Hematopoietic multipotent progenitor cell treated with erythropoietin and hydrocortisone succinate and interleukin-3 and kit ligand, for 17 days (in vitro differentiated cells): ENCODE measurements at regions not wholly inside any gene's neighbourhood (a gene's known extent, or its start where the extent isn't known, plus 50 kb on each side); places are given as distances from the start of the nearest gene placed in this dataset.

ENCODE experiments used
- DNase-seq: peaks from one replicate; pipeline ENCODE4 v3.0.0-alpha.2; 2015; ENCODE audit warnings: low spot score

- DNase-seq = no peak
These were observed 503.8 kb downstream of the NXPH1 start for GRCh38 chr7:8937204-8937603.

DNA sequence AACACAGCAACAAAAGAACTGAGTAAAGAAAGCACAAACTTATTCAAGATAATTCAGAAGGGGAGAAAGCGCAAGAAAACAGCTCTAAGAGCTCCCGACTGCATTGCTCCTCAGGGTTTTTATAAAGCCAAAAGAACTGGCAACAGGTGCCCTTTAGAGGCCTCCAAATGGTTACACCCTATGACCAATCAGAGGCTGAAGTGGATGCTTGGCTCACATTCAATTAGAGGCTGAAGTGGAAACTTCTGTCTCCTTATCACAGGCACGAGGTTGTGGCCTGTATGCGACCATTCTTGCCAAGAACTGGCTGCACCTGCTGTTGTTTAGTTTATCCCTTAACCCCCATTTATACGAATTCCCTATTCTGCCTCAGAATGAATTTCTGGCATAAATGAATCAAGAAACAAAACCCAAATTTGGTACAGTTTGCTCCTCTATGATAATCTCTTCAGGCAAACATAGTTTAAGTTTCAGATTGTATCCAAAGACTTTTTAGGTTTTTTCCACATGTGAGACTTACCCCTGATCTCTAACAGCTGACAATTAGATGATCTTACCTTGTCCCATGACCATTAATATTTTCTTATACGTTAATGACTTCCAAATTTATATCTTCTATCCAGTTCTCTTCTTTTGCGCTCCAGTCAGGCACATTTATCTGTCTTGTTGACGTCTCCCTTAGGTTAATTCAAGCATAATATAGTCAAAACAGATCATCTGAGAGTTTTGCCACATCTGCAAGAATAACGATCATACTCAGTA is 504.8 kb downstream of the NXPH1 start:
- no peak for DNase-seq

DNA sequence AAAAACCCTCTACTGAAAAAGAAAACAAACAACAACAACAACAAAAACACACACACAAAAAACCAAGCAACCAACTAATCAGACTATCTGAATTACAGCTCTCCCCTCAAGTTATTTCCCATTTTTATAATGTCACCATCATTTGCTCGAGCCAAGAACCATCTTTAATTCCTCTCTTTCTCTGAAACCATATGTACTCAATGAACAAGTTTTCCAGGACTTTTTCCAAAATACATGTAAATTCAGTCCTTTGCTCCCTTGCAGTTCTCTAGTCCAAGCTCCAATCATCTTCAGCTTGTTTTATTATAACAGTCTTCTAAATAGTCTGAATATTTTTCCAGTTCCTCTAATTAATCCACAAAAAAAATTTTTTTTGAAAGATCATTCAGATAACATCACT is 506.0 kb downstream of the NXPH1 start:
- DNase-seq = no peak

- DNase-seq = no peak
These were observed 530.3 kb downstream of the NXPH1 start for GRCh38 chr7:8963722-8964121.

DNA sequence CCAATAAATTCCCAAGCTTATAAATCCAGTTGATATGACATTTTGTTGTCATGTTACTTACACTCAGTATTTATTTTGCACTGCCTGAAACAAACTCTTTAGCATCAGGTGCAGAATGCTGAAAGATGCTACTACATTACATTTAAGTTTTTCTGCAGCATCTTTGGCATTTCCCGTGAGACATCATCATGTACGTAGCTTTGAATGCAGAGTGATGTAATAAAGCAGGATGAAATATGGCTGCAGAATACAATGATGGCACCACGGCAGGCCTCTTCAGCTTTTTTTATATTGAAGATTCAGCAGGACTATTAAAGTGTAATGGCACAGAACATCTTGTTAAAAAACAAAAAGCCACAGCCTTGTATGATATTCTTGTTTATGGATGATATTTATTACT is 531.8 kb downstream of the NXPH1 start:
- DNase-seq = no peak

DNA sequence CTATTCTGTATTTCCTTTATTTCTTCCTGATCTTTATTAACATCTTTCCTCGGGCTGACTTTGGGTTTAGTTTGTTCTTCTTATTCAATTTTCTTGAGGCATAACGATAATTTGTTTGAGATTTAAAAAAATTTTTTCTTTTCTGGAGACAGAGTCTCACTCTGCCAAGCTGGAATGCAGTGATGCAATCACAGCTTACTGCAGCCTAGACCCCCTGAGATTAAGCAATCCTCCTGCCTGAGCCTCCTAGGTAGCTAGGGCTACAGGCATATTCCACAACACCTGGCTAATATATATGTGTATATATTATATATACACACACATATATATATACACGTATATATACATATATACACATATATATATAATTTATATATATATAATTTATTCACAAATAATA is 540.2 kb downstream of the NXPH1 start:
- DNase-seq = no peak

DNA sequence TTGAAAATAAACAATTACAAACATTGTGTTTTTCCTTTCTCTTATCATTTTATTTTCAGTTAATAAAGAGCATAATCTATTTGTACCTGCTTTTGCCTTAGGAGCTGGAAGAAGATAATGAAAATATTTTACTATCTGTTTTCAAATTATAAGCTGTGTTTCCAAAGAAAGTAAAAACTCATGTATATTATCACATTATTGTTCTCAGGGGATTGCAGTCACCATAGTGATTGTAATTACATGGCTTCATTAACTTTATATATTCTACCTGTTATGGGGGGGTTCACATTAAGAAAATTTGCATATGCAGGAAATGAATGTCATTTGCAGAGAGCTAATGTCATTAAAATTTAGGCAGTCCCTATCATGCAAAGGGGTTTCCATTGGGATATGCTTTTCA is 542.3 kb downstream of the NXPH1 start:
- no peak for DNase-seq

DNA sequence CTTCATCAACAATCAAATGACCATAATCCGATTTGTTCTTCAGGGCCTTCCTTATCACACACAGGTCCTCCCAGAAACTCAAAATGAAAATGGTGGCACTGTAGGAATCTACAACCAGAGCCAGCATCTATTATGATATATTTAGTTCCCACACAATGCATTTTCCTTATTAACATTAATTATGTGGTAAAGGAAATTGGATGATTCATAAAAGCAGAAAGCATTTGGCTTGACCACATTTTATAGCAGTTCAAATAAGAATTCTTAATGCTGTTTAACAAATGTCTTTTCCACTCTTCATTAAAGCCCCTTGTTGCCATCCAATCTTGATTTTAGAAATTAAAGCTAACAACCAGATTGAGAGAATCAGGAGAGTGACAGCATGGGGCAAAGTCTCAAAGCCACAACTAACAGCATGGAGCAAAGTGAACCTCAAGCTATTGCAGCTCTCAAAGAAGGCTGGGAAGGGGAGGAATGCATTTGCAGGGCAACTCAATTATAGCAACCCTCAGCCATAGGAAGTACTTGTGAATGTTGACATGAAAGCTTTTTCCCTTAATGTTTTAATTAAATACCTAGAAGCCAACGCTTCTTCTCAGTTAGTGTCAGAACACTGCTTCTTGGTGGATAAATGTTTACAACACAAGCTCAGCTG is 549.1 kb downstream of the NXPH1 start:
- DNase-seq = no peak

DNA sequence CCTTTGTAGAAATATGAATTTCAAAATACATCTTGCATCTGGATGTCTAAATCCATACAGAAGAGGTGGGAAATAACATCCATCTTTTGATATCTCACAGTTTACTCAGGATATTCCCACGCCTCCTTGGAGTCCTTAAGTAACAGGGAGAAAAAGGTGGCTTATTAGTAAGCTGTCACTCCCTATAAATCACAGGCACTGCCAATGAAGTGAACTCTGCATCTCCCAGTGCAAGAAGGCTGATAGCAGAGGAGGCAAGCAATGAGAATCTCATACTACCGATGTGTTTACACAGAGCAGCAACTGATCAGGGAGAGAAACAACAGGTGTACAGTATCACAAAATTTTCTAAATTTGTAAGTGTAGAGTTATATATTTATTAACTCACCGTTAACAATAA is 551.8 kb downstream of the NXPH1 start:
- DNase-seq = no peak

GRCh38 chr7:8988267-8988666 is 554.9 kb downstream of the NXPH1 start:
- DNase-seq = no peak

- DNase-seq = no peak
These were observed 557.8 kb downstream of the NXPH1 start for GRCh38 chr7:8991159-8991558.

- no peak for DNase-seq
These were observed 565.4 kb downstream of the NXPH1 start for GRCh38 chr7:8998762-8999161.

DNA sequence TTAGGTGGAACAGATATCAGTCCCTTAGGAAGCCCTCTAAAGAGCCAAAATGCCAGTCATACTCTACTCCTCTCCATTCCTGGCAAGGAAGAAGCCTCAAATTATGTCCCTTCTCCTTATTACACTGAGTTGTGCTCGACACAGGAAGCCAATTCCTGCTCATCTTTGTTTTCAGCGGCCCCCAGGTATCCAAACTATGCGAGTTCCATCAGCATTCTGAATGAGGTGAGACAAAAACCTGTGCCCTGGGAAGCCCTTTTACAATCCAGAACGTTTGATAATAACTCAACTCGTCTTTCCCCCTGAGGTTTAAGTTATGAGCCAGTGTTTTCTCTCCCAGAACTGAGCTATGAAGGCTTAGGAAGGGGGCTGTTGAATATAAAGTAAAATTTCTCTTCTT is 580.5 kb downstream of the NXPH1 start:
- DNase-seq = no peak

DNA sequence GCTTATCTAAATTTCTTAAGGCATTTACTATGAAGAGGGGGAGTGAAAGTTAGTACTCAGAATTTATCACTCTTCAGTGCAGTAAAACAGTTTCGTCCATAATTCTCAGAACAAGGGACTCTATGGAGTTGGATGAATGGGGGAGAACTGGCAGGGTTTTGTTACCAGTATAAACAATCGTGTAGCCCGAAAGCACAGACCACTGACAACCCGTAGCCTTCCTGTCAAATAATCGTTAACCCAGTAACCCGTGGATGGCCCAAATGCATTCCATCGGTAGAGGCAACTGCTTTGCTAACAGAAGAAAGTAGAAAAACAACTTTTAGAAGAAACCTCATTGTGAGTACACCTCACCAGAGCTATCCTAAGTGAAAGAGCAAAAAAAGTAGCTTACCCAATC is 583.9 kb downstream of the NXPH1 start:
- DNase-seq = no peak

DNA sequence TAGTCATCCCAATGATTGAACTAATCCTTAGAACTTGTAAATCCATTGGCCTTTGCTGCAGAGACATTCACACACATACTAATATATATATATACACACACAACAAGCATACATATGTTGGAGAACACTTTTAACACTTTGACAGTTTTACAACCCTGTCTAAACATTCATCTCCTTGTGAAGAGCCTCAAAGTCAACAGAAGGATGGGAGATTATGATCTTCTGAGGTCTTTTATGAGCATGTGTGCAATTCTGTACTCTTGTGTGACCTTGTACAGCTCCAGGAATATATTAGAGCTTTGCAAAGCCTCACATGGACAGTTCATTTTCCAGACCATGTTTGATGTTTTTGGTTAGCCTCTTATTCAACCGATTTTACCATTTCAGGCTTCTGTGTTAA is 589.0 kb downstream of the NXPH1 start:
- DNase-seq = no peak

- DNase-seq = no peak
These were observed 590.4 kb downstream of the NXPH1 start for GRCh38 chr7:9023675-9024294.

- DNase-seq = no peak
These were observed 592.7 kb downstream of the NXPH1 start for GRCh38 chr7:9026121-9026520.

DNA sequence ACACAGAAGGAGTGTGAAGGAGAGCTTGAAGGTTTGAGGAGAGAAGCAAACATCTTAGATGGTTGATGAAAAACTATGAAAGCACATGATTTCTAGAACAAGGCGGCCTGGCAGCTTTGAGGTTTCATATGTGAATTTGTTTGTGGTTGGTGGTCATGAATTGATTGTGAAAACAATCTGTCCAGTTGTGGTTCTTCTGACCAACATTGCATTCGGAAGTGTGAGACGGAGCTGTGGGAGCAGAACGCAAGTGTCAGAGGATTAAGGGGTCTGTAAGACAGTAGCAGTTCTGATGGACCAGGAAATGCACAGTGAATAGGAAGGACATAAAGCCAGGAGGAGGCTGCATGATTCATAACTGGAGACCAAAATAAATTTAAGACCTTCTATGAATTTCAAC is 594.6 kb downstream of the NXPH1 start:
- DNase-seq = no peak

DNA sequence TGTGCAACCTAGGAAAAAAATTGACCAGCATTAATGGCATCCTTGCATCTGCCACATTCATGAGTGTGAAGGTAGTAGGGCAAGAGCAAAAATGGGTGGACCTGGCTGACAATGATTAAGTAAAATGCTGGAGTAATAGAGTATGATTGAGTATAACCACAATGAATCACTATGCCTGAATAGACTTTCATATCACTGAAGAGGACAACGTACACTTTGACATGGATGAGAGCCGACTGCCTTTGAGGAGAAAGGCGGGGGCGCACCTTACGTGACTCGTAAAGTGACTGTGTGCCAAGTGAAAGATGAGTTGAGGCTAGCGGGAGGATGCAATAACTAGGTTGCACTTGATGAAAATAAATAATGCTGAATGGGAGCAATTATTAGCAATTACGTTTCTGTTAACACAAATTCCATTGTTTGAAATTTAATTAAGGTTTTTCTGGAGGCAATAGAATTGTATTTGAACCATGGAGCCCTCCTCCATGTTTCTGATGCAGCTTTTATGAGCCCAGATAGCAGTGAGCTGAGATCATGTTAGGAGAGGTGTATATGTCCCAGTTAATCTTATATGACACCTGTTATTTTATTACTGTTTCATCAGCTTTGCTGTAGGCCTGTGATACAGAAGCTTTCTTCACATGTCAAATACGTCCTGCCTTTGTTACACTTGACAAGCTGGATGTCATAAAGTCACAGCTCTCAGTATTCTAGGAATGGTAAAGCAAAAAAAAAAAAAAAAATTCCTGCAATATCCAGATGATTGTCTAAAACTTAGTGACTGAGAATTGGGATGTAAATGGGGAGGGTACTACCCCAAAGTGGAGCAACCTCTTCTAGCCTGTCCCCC is 596.5 kb downstream of the NXPH1 start:
- DNase-seq = no peak

- no peak for DNase-seq
These were observed 597.6 kb downstream of the NXPH1 start for GRCh38 chr7:9030976-9031375.

GRCh38 chr7:9031386-9031785 is 598.0 kb downstream of the NXPH1 start:
- no peak for DNase-seq

DNA sequence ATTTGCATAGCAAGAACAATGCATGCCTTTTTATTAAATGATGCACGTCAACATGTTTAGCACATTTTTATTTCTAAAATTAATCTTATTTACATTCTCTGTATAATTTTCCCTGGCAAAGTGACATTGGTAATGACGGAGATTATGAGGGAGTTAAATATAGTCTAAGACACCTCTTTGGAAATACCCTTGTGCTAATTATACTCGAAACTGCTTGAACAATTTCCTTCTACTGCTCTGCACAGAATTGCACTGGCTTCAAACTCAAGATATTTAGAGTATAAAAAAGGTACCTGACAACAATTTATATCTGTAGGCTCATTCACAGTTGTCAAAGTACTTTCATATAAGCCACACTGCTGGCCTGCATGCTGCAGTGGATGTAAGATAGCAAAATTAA is 602.7 kb downstream of the NXPH1 start:
- no peak for DNase-seq
